ENCODE measurements at regions not wholly inside any gene's neighbourhood (a gene's known extent, or its start where the extent isn't known, plus 50 kb on each side); places are given as distances from the start of the nearest gene placed in this dataset.

- TF ChIP-seq CTCF (IDR thresholded peaks at IDR 0.05), result no peak
- no peak for TF ChIP-seq POLR2A (IDR thresholded peaks at IDR 0.05)
These were observed 281.9 kb upstream of the POU3F1 start for GRCh38 chr1:38328278-38329035.

Measured in adrenal gland (tissue), 5 donors.